ENCODE measurements at regions not wholly inside any gene's neighbourhood (a gene's known extent, or its start where the extent isn't known, plus 50 kb on each side); places are given as distances from the start of the nearest gene placed in this dataset.

- Mint-ChIP-seq H3K27ac (no peak overlapping the region), H3K9me3 (peaks cover 8% of the 10 kb centered on the region), H3K27me3 (no peaks in the 10 kb centered on the region), H3K4me1 (no peaks in the 10 kb centered on the region), H3K36me3 (peaks cover 1% of the 10 kb centered on the region), H3K4me3 (no peak overlapping the region)
Measured at GRCh38 chr2:122927197-122927596, 1097.9 kb upstream of the CNTNAP5 start.

DNA sequence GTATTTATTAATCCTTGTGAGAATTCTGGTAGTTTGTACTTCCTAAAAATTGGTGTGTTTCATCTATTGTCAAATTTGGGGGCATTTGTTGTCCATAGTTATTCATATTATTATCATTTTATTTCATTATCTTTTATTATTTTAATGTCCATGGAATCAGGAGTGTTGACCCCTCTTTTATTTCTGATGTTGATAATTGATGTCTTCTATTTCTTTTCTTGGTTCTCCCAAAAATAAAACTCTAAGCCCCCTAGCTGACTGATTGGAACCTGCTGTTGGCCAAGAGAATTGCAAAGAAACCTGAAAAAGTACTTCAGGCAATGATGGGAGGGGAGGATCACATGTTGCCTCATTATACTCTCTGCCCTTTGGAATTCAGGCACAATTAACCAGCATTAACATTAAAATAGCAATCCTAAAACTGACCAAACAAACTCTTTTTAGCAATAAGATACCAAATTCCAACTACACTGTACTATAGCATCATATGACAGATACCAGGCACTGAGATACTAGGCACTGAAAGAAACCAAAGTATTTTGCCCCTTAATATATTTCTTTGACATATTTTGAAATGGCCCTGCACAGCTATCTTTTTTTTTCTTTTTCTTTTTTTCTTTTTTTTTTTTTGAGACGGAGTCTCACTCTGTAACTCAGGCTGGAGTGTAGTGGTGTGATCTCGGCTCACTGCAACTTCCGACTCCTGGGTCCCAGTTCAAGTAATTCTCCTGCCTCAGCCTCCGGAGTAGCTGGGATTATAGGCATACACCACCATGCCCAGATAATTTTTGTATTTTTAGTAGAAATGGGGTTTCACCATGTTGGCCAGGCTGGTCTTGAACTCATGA is 1097.2 kb upstream of the CNTNAP5 start:
- Mint-ChIP-seq H3K36me3 (peaks cover 1% of the 10 kb centered on the region), H3K27me3 (no peaks in the 10 kb centered on the region), H3K4me1 (no peaks in the 10 kb centered on the region), H3K4me3 (no peak overlapping the region), H3K9me3 (peaks cover 8% of the 10 kb centered on the region), H3K27ac (no peak overlapping the region)

GRCh38 chr2:122929347-122929746 is 1095.7 kb upstream of the CNTNAP5 start:
- no peak overlapping the region for H3K27ac Mint-ChIP-seq
- no peak overlapping the region for H3K4me3 Mint-ChIP-seq
- H3K27me3 Mint-ChIP-seq: no peaks in the 10 kb centered on the region
- H3K9me3 Mint-ChIP-seq: peaks cover 8% of the 10 kb centered on the region
- H3K4me1 Mint-ChIP-seq: no peaks in the 10 kb centered on the region
- peaks cover 1% of the 10 kb centered on the region for H3K36me3 Mint-ChIP-seq

DNA sequence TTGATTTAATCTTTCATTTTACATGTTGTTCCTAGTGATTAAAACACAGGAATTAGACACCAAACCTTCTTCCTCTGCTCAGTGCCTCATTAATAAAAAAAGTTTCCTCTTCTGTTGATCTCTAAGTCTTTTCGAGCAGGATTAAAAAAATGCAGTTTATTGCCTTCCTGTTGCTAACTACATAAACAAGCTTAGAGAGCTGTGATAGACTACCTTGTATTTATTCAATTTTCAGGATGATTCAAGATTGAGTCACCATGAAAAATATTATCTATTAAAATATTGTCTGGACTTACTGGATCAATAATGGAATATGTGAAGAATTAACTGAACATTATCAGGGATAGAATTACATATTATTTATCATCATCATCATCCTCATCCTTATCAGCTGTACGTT is 1089.6 kb upstream of the CNTNAP5 start:
- Mint-ChIP-seq H3K27ac (no peak overlapping the region), H3K4me1 (no peaks in the 10 kb centered on the region), H3K27me3 (no peaks in the 10 kb centered on the region), H3K4me3 (no peak overlapping the region), H3K9me3 (peaks cover 4% of the 10 kb centered on the region), H3K36me3 (no peaks in the 10 kb centered on the region)

GRCh38 chr2:122939796-122940195 is 1085.3 kb upstream of the CNTNAP5 start:
- Mint-ChIP-seq H3K9me3 (peaks cover 14% of the 10 kb centered on the region), H3K27me3 (no peaks in the 10 kb centered on the region), H3K4me1 (no peaks in the 10 kb centered on the region), H3K36me3 (no peaks in the 10 kb centered on the region), H3K4me3 (no peak overlapping the region), H3K27ac (no peak overlapping the region)

- H3K36me3 Mint-ChIP-seq: no peaks in the 10 kb centered on the region
- peaks cover 14% of the 10 kb centered on the region for H3K9me3 Mint-ChIP-seq
- no peak overlapping the region for H3K27ac Mint-ChIP-seq
- no peaks in the 10 kb centered on the region for H3K27me3 Mint-ChIP-seq
- H3K4me1 Mint-ChIP-seq: no peaks in the 10 kb centered on the region
- H3K4me3 Mint-ChIP-seq: no peak overlapping the region
Measured at GRCh38 chr2:122949523-122949922, 1075.6 kb upstream of the CNTNAP5 start.

GRCh38 chr2:122955776-122956175 is 1069.3 kb upstream of the CNTNAP5 start:
- Mint-ChIP-seq H3K4me3 (no peak overlapping the region), H3K4me1 (no peaks in the 10 kb centered on the region), H3K36me3 (no peaks in the 10 kb centered on the region)

GRCh38 chr2:122960759-122961641 is 1064.1 kb upstream of the CNTNAP5 start:
- Mint-ChIP-seq H3K27ac (no peak overlapping the region), H3K4me3 (no peak overlapping the region), H3K4me1 (no peaks in the 10 kb centered on the region), H3K27me3 (no peaks in the 10 kb centered on the region), H3K9me3 (no peaks in the 10 kb centered on the region), H3K36me3 (no peaks in the 10 kb centered on the region)

More at GRCh38 chr2:122955776-122956175, 1069.3 kb upstream of the CNTNAP5 start:
- Mint-ChIP-seq H3K27ac (no peak overlapping the region), H3K9me3 (peaks cover 5% of the 10 kb centered on the region), H3K27me3 (no peaks in the 10 kb centered on the region)

DNA sequence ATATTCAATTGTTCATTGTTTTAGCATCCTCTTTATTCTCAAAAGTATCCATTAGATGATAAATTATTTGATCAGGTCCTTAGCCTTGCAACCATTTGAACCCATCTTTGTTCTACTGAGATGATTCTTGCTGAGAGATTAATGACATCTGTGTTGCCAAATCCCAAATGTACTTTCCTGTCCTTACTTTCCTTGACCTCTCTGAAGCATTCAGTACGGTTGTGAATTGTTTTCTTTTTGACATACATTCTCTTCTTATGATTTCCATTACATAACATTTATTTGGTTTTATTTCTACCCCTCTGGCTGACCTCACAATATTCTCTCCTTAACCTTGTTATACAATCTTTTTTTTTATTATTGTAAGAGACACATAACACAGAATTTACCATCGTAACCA is 1058.6 kb upstream of the CNTNAP5 start:
- Mint-ChIP-seq H3K4me3 (no peak overlapping the region), H3K27me3 (no peaks in the 10 kb centered on the region), H3K9me3 (peaks cover 13% of the 10 kb centered on the region), H3K36me3 (no peaks in the 10 kb centered on the region), H3K4me1 (no peaks in the 10 kb centered on the region), H3K27ac (no peak overlapping the region)

DNA sequence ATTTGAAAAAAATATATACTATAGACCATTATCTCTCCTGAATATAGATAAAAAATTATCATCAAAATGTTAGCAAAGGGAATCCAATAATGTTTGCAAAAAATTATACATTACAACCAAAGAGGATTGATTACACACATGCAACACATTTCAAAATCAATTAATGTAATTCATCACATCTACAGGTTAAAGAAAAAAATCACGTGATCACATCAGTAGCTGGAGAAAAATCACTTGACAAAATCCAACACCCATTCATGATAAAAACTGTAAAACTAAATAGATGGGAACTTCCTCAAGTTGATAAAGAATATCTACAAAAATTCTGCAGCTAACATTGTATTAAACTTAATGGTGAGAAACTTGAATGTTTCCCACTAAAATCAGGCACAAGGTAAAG is 1047.5 kb upstream of the CNTNAP5 start:
- H3K27me3 Mint-ChIP-seq: no peaks in the 10 kb centered on the region
- no peak overlapping the region for H3K4me3 Mint-ChIP-seq
- H3K27ac Mint-ChIP-seq: no peak overlapping the region
- no peaks in the 10 kb centered on the region for H3K36me3 Mint-ChIP-seq
- no peaks in the 10 kb centered on the region for H3K4me1 Mint-ChIP-seq
- peaks cover 5% of the 10 kb centered on the region for H3K9me3 Mint-ChIP-seq

DNA sequence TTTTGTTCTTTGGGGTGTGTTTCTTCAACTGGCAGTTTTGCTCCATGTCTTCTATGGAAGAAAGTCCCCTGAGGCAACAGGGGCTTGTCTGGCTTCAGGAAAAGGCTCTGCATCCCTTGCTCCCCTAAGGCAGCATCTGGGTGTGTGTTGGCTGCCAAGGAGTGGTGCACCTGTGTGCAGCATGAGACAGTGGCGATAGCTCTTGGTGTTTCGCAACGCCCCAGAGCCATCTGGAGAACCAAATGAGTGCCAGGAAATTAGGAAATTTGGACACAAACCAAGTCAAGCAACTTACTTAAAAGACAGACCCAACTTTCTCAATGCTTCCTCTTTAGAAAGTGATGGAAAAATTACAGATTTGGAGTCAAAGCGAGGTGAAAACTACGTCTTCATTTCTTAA is 1044.4 kb upstream of the CNTNAP5 start:
- Mint-ChIP-seq H3K27me3 (no peaks in the 10 kb centered on the region), H3K4me1 (no peaks in the 10 kb centered on the region), H3K9me3 (peaks cover 13% of the 10 kb centered on the region), H3K36me3 (no peaks in the 10 kb centered on the region), H3K4me3 (no peak overlapping the region), H3K27ac (no peak overlapping the region)

DNA sequence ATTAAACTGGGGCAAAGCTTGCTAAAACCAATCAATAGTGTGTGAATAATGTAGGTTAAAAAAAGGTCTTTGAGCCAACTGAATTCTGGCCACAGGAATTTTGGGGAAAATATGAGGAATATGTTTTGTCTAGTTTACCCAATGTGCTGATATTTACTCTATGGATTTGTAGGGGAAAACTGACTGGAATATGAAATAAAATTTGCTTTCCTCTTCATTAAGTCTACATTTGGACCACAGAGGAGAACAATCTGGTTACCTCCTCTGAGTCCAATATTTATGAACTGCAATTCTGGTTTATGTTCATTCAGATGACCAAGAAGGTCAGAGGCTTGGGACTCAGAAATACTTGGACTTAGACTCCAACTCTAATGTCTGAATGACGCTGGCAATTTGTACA is 1042.2 kb upstream of the CNTNAP5 start:
- H3K27me3 Mint-ChIP-seq: no peaks in the 10 kb centered on the region
- no peak overlapping the region for H3K4me3 Mint-ChIP-seq
- no peaks in the 10 kb centered on the region for H3K4me1 Mint-ChIP-seq
- peaks cover 13% of the 10 kb centered on the region for H3K9me3 Mint-ChIP-seq
- no peak overlapping the region for H3K27ac Mint-ChIP-seq
- H3K36me3 Mint-ChIP-seq: no peaks in the 10 kb centered on the region

- Mint-ChIP-seq H3K4me3 (no peak overlapping the region), H3K9me3 (peaks cover 4% of the 10 kb centered on the region), H3K27ac (no peak overlapping the region)
Measured at GRCh38 chr2:122988395-122989221, 1036.5 kb upstream of the CNTNAP5 start.

GRCh38 chr2:122993592-122993991 is 1031.5 kb upstream of the CNTNAP5 start:
- Mint-ChIP-seq H3K4me1 (no peaks in the 10 kb centered on the region), H3K27me3 (no peaks in the 10 kb centered on the region), H3K36me3 (no peaks in the 10 kb centered on the region), H3K4me3 (no peak overlapping the region), H3K27ac (no peak overlapping the region), H3K9me3 (peaks cover 9% of the 10 kb centered on the region)

More at GRCh38 chr2:122988395-122989221, 1036.5 kb upstream of the CNTNAP5 start:
- no peaks in the 10 kb centered on the region for H3K27me3 Mint-ChIP-seq
- H3K4me1 Mint-ChIP-seq: no peaks in the 10 kb centered on the region
- H3K36me3 Mint-ChIP-seq: no peaks in the 10 kb centered on the region

DNA sequence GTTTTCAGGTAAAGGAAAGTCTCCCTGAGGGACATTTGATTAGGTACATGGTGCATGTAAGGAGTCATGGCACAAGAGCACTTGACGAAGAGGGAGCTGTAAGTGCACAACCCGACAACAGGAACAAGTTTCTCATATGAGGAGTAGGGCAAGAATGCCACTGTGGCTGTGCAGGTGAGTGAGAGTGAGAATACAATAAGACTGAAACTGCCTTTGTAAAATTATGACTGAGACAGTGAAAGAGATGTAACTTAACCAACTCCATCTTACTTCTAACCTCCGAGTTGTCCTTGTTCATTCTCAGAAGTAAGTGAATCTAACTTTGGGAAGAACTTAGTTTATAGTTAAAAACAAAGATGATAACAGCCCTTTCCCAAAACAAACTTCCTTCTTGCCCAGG is 1025.8 kb upstream of the CNTNAP5 start:
- Mint-ChIP-seq H3K4me3 (no peak overlapping the region), H3K27ac (no peak overlapping the region), H3K9me3 (peaks cover 15% of the 10 kb centered on the region), H3K36me3 (no peaks in the 10 kb centered on the region), H3K27me3 (no peaks in the 10 kb centered on the region), H3K4me1 (no peaks in the 10 kb centered on the region)
